HepG2 (cell line): ENCODE measurements at regions not wholly inside any gene's neighbourhood (a gene's known extent, or its start where the extent isn't known, plus 50 kb on each side); places are given as distances from the start of the nearest gene placed in this dataset.

Source experiments
- ARNTL ChIP-seq: sonication (generic); formaldehyde crosslinking; IDR thresholded peaks from 2 replicates; pipeline ENCODE4 v1.4.0; 2020; ENCODE audit warnings: mild to moderate bottlenecking, missing genetic modification reagents
- HNRNPK ChIP-seq: fragments of 200-400 bp; formaldehyde crosslinking; IDR thresholded peaks from 2 replicates; pipeline ENCODE4 v1.6.1; 2018; ENCODE audit warnings: low read length, low read depth, moderate library complexity, mild to moderate bottlenecking; ENCODE audit not compliant: poor library complexity, severe bottlenecking
- HOXA9 ChIP-seq: sonication (generic); formaldehyde crosslinking; IDR thresholded peaks from 2 replicates; pipeline ENCODE4 v1.8.1; 2022; ENCODE audit warnings: missing genetic modification reagents, mild to moderate bottlenecking, moderate library complexity, borderline replicate concordance
- IKZF1 ChIP-seq: fragments of 450-650 bp; IDR thresholded peaks from 2 replicates; pipeline ENCODE4 v1.7.1; 2016
- IRF9 ChIP-seq: sonication (generic); formaldehyde crosslinking; IDR thresholded peaks from 2 replicates; pipeline ENCODE4 v1.8.0; 2022; ENCODE audit warnings: missing genetic modification reagents, mild to moderate bottlenecking, borderline replicate concordance
- KAT2B ChIP-seq: fragments of 150-350 bp; IDR thresholded peaks from 2 replicates; pipeline ENCODE4 v1.6.1; 2014; ENCODE audit warnings: low read depth, low read length, borderline replicate concordance
- KAT8 ChIP-seq: IDR thresholded peaks from 2 replicates; pipeline ENCODE4 v1.6.1; 2016; ENCODE audit warnings: missing genetic modification reagents, missing compliant biosample characterization
- KDM2A ChIP-seq: sonication (generic); formaldehyde crosslinking; IDR thresholded peaks from 2 replicates; pipeline ENCODE4 v1.4.0; 2020; ENCODE audit warnings: low read depth, missing genetic modification reagents, borderline replicate concordance
- PHF5A ChIP-seq: IDR thresholded peaks from one replicate; pipeline ENCODE4 v1.6.1; 2018; ENCODE audit warnings: low read depth, missing genetic modification reagents; ENCODE audit not compliant: unreplicated experiment
- PLSCR1 ChIP-seq: sonication (generic); formaldehyde crosslinking; IDR thresholded peaks from 2 replicates; pipeline ENCODE4 v1.5.0; 2020; ENCODE audit warnings: missing genetic modification reagents, mild to moderate bottlenecking, borderline replicate concordance
- REPIN1 ChIP-seq: sonication (generic); formaldehyde crosslinking; IDR thresholded peaks from 2 replicates; pipeline ENCODE4 v1.8.0; 2022; ENCODE audit warnings: missing genetic modification reagents, low read depth, mild to moderate bottlenecking, borderline replicate concordance
- TCF12 ChIP-seq, 2 experiments: fragments of 450-650 bp in 1 of 2; sonication (generic) in 1 of 2; formaldehyde crosslinking in 1 of 2; IDR thresholded peaks; 2 replicates each; pipeline versions ENCODE4 v1.6.1 to v1.8.0; 2017 to 2022; ENCODE audit warnings: antibody characterized with exemption in 1 of 2, mild to moderate bottlenecking in 1 of 2, missing genetic modification reagents in 1 of 2, moderate library complexity in 1 of 2
- TP53 ChIP-seq: sonication (generic); formaldehyde crosslinking; conservative IDR thresholded peaks from 2 replicates; pipeline ENCODE4 v1.4.0; 2020; ENCODE audit warnings: missing genetic modification reagents
- ZNF12 ChIP-seq: sonication (generic); formaldehyde crosslinking; IDR thresholded peaks from 2 replicates; pipeline ENCODE4 v1.5.0; 2020; ENCODE audit warnings: missing genetic modification reagents
- ZNF24 ChIP-seq: fragments of 450-650 bp; IDR thresholded peaks from 2 replicates; pipeline ENCODE4 v1.6.1; 2017; ENCODE audit warnings: antibody characterized with exemption, mild to moderate bottlenecking
- TF ChIP-seq, protein P1 (sequence below): sonication (generic); formaldehyde crosslinking; IDR thresholded peaks from 2 replicates; pipeline ENCODE4 v1.5.0; 2020; ENCODE audit warnings: missing genetic modification reagents
- TF ChIP-seq, protein P2 (sequence below): sonication (generic); formaldehyde crosslinking; IDR thresholded peaks from 2 replicates; pipeline ENCODE4 v1.5.0; 2020; ENCODE audit warnings: mild to moderate bottlenecking, missing genetic modification reagents, moderate library complexity
- TF ChIP-seq, protein P3 (sequence below): sonication (generic); formaldehyde crosslinking; IDR thresholded peaks from 2 replicates; pipeline ENCODE4 v1.5.0; 2020; ENCODE audit warnings: mild to moderate bottlenecking, missing genetic modification reagents
- TF ChIP-seq, protein P4 (sequence below): sonication (generic); formaldehyde crosslinking; IDR thresholded peaks from 2 replicates; pipeline ENCODE4 v1.4.0; 2020; ENCODE audit warnings: missing genetic modification reagents

GRCh38 chr17:83174362-83175118, 95.1 kb downstream of the METRNL start (continued):
- TF ChIP-seq TCF12 (IDR thresholded peaks at IDR 0.05) = no peak
- TF ChIP-seq TCF12 (CRISPR knock-in tag; IDR thresholded peaks at IDR 0.05) = no peak
- TF ChIP-seq ZNF24 = 0 out of 2 replicates have a peak, but pooled peaks have one; percentile 33
- no peak for TF ChIP-seq TP53 (CRISPR knock-in tag)
- no peak for TF ChIP-seq HNRNPK
- TF ChIP-seq HOXA9 (CRISPR knock-in tag) = no peak
- TF ChIP-seq REPIN1 (CRISPR knock-in tag) = peak; percentile 97
- TF ChIP-seq, protein P1, sequence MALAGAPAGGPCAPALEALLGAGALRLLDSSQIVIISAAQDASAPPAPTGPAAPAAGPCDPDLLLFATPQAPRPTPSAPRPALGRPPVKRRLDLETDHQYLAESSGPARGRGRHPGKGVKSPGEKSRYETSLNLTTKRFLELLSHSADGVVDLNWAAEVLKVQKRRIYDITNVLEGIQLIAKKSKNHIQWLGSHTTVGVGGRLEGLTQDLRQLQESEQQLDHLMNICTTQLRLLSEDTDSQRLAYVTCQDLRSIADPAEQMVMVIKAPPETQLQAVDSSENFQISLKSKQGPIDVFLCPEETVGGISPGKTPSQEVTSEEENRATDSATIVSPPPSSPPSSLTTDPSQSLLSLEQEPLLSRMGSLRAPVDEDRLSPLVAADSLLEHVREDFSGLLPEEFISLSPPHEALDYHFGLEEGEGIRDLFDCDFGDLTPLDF = no peak
- TF ChIP-seq PLSCR1 (CRISPR knock-in tag) = no peak
- TF ChIP-seq IRF9 (CRISPR knock-in tag) = 0 out of 2 replicates have a peak, but pooled peaks have one; percentile 65
- TF ChIP-seq, protein P2, sequence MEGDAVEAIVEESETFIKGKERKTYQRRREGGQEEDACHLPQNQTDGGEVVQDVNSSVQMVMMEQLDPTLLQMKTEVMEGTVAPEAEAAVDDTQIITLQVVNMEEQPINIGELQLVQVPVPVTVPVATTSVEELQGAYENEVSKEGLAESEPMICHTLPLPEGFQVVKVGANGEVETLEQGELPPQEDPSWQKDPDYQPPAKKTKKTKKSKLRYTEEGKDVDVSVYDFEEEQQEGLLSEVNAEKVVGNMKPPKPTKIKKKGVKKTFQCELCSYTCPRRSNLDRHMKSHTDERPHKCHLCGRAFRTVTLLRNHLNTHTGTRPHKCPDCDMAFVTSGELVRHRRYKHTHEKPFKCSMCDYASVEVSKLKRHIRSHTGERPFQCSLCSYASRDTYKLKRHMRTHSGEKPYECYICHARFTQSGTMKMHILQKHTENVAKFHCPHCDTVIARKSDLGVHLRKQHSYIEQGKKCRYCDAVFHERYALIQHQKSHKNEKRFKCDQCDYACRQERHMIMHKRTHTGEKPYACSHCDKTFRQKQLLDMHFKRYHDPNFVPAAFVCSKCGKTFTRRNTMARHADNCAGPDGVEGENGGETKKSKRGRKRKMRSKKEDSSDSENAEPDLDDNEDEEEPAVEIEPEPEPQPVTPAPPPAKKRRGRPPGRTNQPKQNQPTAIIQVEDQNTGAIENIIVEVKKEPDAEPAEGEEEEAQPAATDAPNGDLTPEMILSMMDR = peak; percentile 49
- TF ChIP-seq KDM2A (CRISPR knock-in tag) = peak; percentile 78
- TF ChIP-seq KAT2B = no peak
- peak; percentile 82 for TF ChIP-seq KAT8 (CRISPR knock-in tag)
- TF ChIP-seq PHF5A (CRISPR knock-in tag) = peak; percentile 92
- TF ChIP-seq ARNTL (CRISPR knock-in tag) = peak; percentile 98
- TF ChIP-seq IKZF1 = no peak
- TF ChIP-seq ZNF12 (CRISPR knock-in tag) = peak; percentile 48; the same call in 1 of the 2 replicates
- TF ChIP-seq, protein P3, sequence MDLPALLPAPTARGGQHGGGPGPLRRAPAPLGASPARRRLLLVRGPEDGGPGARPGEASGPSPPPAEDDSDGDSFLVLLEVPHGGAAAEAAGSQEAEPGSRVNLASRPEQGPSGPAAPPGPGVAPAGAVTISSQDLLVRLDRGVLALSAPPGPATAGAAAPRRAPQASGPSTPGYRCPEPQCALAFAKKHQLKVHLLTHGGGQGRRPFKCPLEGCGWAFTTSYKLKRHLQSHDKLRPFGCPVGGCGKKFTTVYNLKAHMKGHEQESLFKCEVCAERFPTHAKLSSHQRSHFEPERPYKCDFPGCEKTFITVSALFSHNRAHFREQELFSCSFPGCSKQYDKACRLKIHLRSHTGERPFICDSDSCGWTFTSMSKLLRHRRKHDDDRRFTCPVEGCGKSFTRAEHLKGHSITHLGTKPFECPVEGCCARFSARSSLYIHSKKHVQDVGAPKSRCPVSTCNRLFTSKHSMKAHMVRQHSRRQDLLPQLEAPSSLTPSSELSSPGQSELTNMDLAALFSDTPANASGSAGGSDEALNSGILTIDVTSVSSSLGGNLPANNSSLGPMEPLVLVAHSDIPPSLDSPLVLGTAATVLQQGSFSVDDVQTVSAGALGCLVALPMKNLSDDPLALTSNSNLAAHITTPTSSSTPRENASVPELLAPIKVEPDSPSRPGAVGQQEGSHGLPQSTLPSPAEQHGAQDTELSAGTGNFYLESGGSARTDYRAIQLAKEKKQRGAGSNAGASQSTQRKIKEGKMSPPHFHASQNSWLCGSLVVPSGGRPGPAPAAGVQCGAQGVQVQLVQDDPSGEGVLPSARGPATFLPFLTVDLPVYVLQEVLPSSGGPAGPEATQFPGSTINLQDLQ (CRISPR knock-in tag) = no peak
- TF ChIP-seq, protein P4, sequence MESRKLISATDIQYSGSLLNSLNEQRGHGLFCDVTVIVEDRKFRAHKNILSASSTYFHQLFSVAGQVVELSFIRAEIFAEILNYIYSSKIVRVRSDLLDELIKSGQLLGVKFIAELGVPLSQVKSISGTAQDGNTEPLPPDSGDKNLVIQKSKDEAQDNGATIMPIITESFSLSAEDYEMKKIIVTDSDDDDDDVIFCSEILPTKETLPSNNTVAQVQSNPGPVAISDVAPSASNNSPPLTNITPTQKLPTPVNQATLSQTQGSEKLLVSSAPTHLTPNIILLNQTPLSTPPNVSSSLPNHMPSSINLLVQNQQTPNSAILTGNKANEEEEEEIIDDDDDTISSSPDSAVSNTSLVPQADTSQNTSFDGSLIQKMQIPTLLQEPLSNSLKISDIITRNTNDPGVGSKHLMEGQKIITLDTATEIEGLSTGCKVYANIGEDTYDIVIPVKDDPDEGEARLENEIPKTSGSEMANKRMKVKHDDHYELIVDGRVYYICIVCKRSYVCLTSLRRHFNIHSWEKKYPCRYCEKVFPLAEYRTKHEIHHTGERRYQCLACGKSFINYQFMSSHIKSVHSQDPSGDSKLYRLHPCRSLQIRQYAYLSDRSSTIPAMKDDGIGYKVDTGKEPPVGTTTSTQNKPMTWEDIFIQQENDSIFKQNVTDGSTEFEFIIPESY (CRISPR knock-in tag) = peak; percentile 34; the same call in 1 of the 2 replicates
